ENCODE measurements at regions not wholly inside any gene's neighbourhood (a gene's known extent, or its start where the extent isn't known, plus 50 kb on each side); places are given as distances from the start of the nearest gene placed in this dataset.

- no peak for DNase-seq
Observed at GRCh38 chr5:74576941-74577456, 63.5 kb downstream of the ENC1 start.

- no peak for DNase-seq
Observed at GRCh38 chr5:74575741-74576538, 64.6 kb downstream of the ENC1 start.

- no peak for DNase-seq
Observed at GRCh38 chr5:74570250-74570649, 70.3 kb downstream of the ENC1 start.

GRCh38 chr5:74567411-74567995 lies 73.0 kb downstream of the ENC1 start:
- DNase-seq: peak; percentile 21

GRCh38 chr5:74562122-74562521 lies 78.4 kb downstream of the ENC1 start:
- DNase-seq: no peak

GRCh38 chr5:74560245-74560644 lies 80.3 kb downstream of the ENC1 start:
- DNase-seq: no peak

- no peak for DNase-seq
Observed at GRCh38 chr5:74556631-74557595, 83.6 kb downstream of the ENC1 start.

GRCh38 chr5:74556006-74556405 lies 84.5 kb downstream of the ENC1 start:
- DNase-seq: no peak

GRCh38 chr5:74552101-74552500 lies 88.4 kb downstream of the ENC1 start:
- DNase-seq: no peak

GRCh38 chr5:74550927-74551326 lies 89.6 kb downstream of the ENC1 start:
- no peak for DNase-seq

- no peak for DNase-seq
Observed at GRCh38 chr5:74549384-74549783, 91.1 kb downstream of the ENC1 start.

GRCh38 chr5:74546796-74547195 lies 93.7 kb downstream of the ENC1 start:
- no peak for DNase-seq

- DNase-seq: no peak
Observed at GRCh38 chr5:74544811-74545210, 95.7 kb downstream of the ENC1 start.

- peak; percentile 66 for DNase-seq
Observed at GRCh38 chr5:74543162-74543995, 97.1 kb downstream of the ENC1 start.

GRCh38 chr5:74542482-74542881 lies 98.0 kb downstream of the ENC1 start:
- DNase-seq: no peak

GRCh38 chr5:74541381-74541781 lies 99.1 kb downstream of the ENC1 start:
- DNase-seq: peak; percentile 68

- no peak for DNase-seq
Observed at GRCh38 chr5:74540622-74541021, 99.9 kb downstream of the ENC1 start.

GRCh38 chr5:74539986-74540385 lies 100.5 kb downstream of the ENC1 start:
- no peak for DNase-seq

- DNase-seq: no peak
Observed at GRCh38 chr5:74538206-74538661, 102.3 kb downstream of the ENC1 start.

GRCh38 chr5:74536658-74537057 lies 103.9 kb downstream of the ENC1 start:
- no peak for DNase-seq

GRCh38 chr5:74535926-74536325 lies 104.6 kb downstream of the ENC1 start:
- DNase-seq: no peak
